A549 (cell line): ENCODE measurements at regions not wholly inside any gene's neighbourhood (a gene's known extent, or its start where the extent isn't known, plus 50 kb on each side); places are given as distances from the start of the nearest gene placed in this dataset.

Source experiments
- ATAC-seq, 2 experiments: fragments of 200-7000 bp in 1 of 2; fragments of >200 bp in 1 of 2; cut with Nextera tagmentation in 1 of 2; cut with Tn5 transposase in 1 of 2; 3 replicates each; pipeline versions ENCODE4 v1.8.0 to v1.9.1; 2018 to 2020; ENCODE audit warnings: mild to moderate bottlenecking in 1 of 2, moderate library complexity in 1 of 2
- CTCF ChIA-PET: fragments of 300-600 bp; sonication (Branson Sonifier 250); formaldehyde crosslinking; extraction: SDS; loops from one replicate; lab custom pipeline; 2021; ENCODE audit warnings: antibody characterized with exemption, inconsistent platforms; lab: Yijun Ruan, JAX
- POLR2A ChIA-PET: fragments of 350-600 bp; formaldehyde crosslinking; extraction: SDS; loops from one replicate; lab custom pipeline; 2021; ENCODE audit warnings: antibody characterized with exemption, inconsistent platforms; lab: Yijun Ruan, JAX
- DNase-seq, 2 experiments: peaks; one replicate each; pipeline versions ENCODE4 v3.0.0 to v3.0.0-alpha.2; 2011 to 2016; ENCODE audit warnings: low read depth in 1 of 2, low spot score in 1 of 2
- FAIRE-seq: peaks from 2 replicates; lab custom pipeline; 2011; peaks lifted over from hg19 to GRCh38; lab: Jason Lieb, UNC
- H3K27ac ChIP-seq, 2 experiments: fragments of >200 bp; sonication (Bioruptor Twin); formaldehyde crosslinking; 3 replicates each; pipeline ENCODE4 v1.5.1; 2016 to 2017
- H3K4me1 ChIP-seq: fragments of >200 bp; sonication (Bioruptor Twin); formaldehyde crosslinking; 3 replicates; pipeline ENCODE4 v1.6.1; 2016
- H3K4me2 ChIP-seq: fragments of >200 bp; sonication (Bioruptor Twin); formaldehyde crosslinking; 3 replicates; pipeline ENCODE4 v1.6.1; 2016
- H3K4me3 ChIP-seq: fragments of >200 bp; sonication (Bioruptor Twin); formaldehyde crosslinking; 3 replicates; pipeline ENCODE4 v1.5.1; 2016
- H3K9me3 ChIP-seq: fragments of >200 bp; sonication (Bioruptor Twin); formaldehyde crosslinking; 3 replicates; pipeline ENCODE4 v1.6.1; 2016
- CBX2 ChIP-seq: fragments of 200-600 bp; sonication (generic); IDR thresholded peaks from 2 replicates; pipeline ENCODE4 v1.6.1; 2016; ENCODE audit warnings: low read depth, mild to moderate bottlenecking, borderline replicate concordance
- EHF ChIP-seq: fragments of 250-450 bp; sonication (Bioruptor Pico); IDR thresholded peaks from 2 replicates; pipeline ENCODE4 v1.5.0; 2020; ENCODE audit warnings: mild to moderate bottlenecking
- EHMT2 ChIP-seq: fragments of 200-600 bp; sonication (generic); IDR thresholded peaks from 2 replicates; pipeline ENCODE4 v1.6.1; 2016; ENCODE audit warnings: antibody characterized with exemption, low read depth, mild to moderate bottlenecking, moderate library complexity
- FOSB ChIP-seq: fragments of 250-450 bp; sonication (Bioruptor Pico); IDR thresholded peaks from 2 replicates; pipeline ENCODE4 v1.5.0; 2020; ENCODE audit warnings: mild to moderate bottlenecking, moderate library complexity
- FOSL2 ChIP-seq, 2 experiments: fragments of 450-650 bp in 1 of 2; fragments of >200 bp in 1 of 2; sonication (Bioruptor Twin) in 1 of 2; formaldehyde crosslinking; IDR thresholded peaks; 2 replicates each; pipeline versions ENCODE4 v1.5.0 to v1.6.1; 2016 to 2020; ENCODE audit warnings: mild to moderate bottlenecking in 1 of 2, moderate library complexity in 1 of 2
- FOXS1 ChIP-seq: fragments of 250-450 bp; sonication (Bioruptor Pico); IDR thresholded peaks from 2 replicates; pipeline ENCODE4 v1.5.0; 2020; ENCODE audit warnings: mild to moderate bottlenecking, moderate library complexity
- HEYL ChIP-seq: fragments of 250-450 bp; sonication (Bioruptor Pico); IDR thresholded peaks from 2 replicates; pipeline ENCODE4 v1.8.0; 2021; ENCODE audit warnings: mild to moderate bottlenecking, moderate library complexity
- MAZ ChIP-seq: fragments of 150-350 bp; IDR thresholded peaks from 2 replicates; pipeline ENCODE4 v1.6.1; 2014; ENCODE audit warnings: antibody characterized with exemption, low read depth, low read length, borderline replicate concordance
- NR3C1 ChIP-seq: fragments of >200 bp; sonication (Bioruptor Twin); formaldehyde crosslinking; IDR thresholded peaks from 3 replicates; pipeline ENCODE4 v1.6.1; 2017
- POLR2AphosphoS2 ChIP-seq: conservative IDR thresholded peaks from 2 replicates; pipeline ENCODE4 v1.6.1; 2012; ENCODE audit warnings: low read length, improper control_type of control experiment, inconsistent platforms
- SMC3 ChIP-seq: fragments of >200 bp; sonication (Bioruptor Twin); formaldehyde crosslinking; IDR thresholded peaks from 3 replicates; pipeline ENCODE4 v1.6.1; 2018; ENCODE audit warnings: inconsistent platforms
- ZC3H11A ChIP-seq: fragments of 450-650 bp; IDR thresholded peaks from 2 replicates; pipeline ENCODE4 v1.6.1; 2014; ENCODE audit warnings: antibody characterized with exemption, mild to moderate bottlenecking
- WGBS: methylation state at CpG from one replicate; pipeline ENCODE4 v1.1.6; 2017; ENCODE audit errors: missing lambda C conversion rate; 5-methylcytosine and 5-hydroxymethylcytosine counted together
- TF ChIP-seq, protein P1 (sequence below): fragments of 250-450 bp; sonication (Bioruptor Pico); IDR thresholded peaks from 2 replicates; pipeline ENCODE4 v1.5.0; 2020; ENCODE audit warnings: low read depth, mild to moderate bottlenecking, moderate library complexity
- TF ChIP-seq, protein P2 (sequence below): fragments of 150-350 bp; IDR thresholded peaks from 2 replicates; pipeline ENCODE4 v1.6.1; 2014; ENCODE audit warnings: low read depth, mild to moderate bottlenecking, low read length
- TF ChIP-seq, protein P3 (sequence below): fragments of 200-600 bp; sonication (generic); IDR thresholded peaks from 2 replicates; pipeline ENCODE4 v1.6.1; 2016; ENCODE audit warnings: antibody characterized with exemption, mild to moderate bottlenecking, moderate library complexity
- TF ChIP-seq, protein P4 (sequence below): IDR thresholded peaks from 2 replicates; pipeline ENCODE4 v1.6.1; 2012

- ATAC-seq (no peak), FAIRE-seq (no peak), DNase-seq (no peak)
- ChIA-PET CTCF (no interaction called here), POLR2A (no interaction called here)
- no peak for TF ChIP-seq SMC3
- TF ChIP-seq FOSL2 (IDR thresholded peaks at IDR 0.05), result no peak
- no peak for TF ChIP-seq FOSL2 (CRISPR knock-in tag; IDR thresholded peaks at IDR 0.05)
- TF ChIP-seq, protein P1, sequence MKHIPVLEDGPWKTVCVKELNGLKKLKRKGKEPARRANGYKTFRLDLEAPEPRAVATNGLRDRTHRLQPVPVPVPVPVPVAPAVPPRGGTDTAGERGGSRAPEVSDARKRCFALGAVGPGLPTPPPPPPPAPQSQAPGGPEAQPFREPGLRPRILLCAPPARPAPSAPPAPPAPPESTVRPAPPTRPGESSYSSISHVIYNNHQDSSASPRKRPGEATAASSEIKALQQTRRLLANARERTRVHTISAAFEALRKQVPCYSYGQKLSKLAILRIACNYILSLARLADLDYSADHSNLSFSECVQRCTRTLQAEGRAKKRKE, result no peak
- no peak for TF ChIP-seq EHF
- no peak for TF ChIP-seq ZC3H11A
- Histone ChIP-seq H3K4me1 (no peaks in the 10 kb centered on the region), H3K9me3 (no peaks in the 10 kb centered on the region), H3K4me3 (no peak overlapping the region), H3K4me2 (no peak overlapping the region), H3K27ac (no peak overlapping the region)
- WGBS, result 28% methylated on average over 5 of the region's 5 CpGs
Observed at GRCh38 chrY:8687154-8687553, 650.1 kb upstream of the TSPY4 start.

DNA sequence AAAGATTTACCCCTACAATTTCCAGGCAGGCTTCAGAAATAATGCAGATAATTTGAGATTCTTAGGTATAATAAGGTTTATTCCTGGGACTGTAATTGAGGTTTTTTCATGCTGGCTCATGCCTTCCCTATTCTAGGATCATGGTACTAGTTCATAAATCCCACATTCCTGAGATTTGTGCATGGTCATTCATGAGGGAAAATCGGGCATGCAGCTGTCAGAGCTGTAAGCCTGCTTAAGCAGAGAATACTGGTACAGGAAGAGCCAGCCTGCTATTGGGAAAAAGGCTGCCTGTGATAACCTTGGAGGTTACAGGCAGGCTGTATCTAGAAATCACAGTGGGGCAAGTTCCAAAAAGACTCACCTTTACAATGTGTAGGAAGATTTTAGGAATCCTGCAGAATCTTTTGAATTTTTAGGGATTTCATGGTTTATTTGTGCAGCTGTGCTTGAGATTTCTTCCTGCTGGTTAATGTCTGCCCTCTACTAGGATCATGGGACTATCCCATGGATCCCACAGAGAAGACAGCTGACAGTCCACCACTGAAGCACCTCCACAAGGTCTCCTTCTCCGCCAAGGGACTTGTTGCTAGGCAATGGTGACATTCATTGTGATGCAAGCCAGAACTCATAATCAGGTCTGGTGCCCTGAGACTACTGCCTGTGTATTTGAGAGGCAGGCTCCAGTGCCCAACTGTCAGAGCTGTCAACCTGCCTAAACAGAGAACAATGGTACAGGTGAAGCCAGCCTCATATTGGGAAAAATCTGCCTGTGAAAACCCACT, 646.2 kb upstream of the TSPY4 start:
- DNase-seq, result no peak
- Histone ChIP-seq H3K4me2 (no peak overlapping the region), H3K27ac (no peak overlapping the region), H3K4me3 (no peak overlapping the region), H3K4me1 (no peaks in the 10 kb centered on the region), H3K9me3 (no peaks in the 10 kb centered on the region)
- ChIA-PET CTCF (no interaction called here), POLR2A (no interaction called here)
- ATAC-seq, result no peak
- TF ChIP-seq, protein P2, sequence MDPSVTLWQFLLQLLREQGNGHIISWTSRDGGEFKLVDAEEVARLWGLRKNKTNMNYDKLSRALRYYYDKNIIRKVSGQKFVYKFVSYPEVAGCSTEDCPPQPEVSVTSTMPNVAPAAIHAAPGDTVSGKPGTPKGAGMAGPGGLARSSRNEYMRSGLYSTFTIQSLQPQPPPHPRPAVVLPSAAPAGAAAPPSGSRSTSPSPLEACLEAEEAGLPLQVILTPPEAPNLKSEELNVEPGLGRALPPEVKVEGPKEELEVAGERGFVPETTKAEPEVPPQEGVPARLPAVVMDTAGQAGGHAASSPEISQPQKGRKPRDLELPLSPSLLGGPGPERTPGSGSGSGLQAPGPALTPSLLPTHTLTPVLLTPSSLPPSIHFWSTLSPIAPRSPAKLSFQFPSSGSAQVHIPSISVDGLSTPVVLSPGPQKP, result no peak
- TF ChIP-seq, protein P3, sequence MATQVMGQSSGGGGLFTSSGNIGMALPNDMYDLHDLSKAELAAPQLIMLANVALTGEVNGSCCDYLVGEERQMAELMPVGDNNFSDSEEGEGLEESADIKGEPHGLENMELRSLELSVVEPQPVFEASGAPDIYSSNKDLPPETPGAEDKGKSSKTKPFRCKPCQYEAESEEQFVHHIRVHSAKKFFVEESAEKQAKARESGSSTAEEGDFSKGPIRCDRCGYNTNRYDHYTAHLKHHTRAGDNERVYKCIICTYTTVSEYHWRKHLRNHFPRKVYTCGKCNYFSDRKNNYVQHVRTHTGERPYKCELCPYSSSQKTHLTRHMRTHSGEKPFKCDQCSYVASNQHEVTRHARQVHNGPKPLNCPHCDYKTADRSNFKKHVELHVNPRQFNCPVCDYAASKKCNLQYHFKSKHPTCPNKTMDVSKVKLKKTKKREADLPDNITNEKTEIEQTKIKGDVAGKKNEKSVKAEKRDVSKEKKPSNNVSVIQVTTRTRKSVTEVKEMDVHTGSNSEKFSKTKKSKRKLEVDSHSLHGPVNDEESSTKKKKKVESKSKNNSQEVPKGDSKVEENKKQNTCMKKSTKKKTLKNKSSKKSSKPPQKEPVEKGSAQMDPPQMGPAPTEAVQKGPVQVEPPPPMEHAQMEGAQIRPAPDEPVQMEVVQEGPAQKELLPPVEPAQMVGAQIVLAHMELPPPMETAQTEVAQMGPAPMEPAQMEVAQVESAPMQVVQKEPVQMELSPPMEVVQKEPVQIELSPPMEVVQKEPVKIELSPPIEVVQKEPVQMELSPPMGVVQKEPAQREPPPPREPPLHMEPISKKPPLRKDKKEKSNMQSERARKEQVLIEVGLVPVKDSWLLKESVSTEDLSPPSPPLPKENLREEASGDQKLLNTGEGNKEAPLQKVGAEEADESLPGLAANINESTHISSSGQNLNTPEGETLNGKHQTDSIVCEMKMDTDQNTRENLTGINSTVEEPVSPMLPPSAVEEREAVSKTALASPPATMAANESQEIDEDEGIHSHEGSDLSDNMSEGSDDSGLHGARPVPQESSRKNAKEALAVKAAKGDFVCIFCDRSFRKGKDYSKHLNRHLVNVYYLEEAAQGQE, result no peak
- no peak for TF ChIP-seq CBX2
- no peak for TF ChIP-seq FOSB (CRISPR knock-in tag)
- FAIRE-seq, result no peak
- WGBS, result 0% methylated on average over 1 of the region's 2 CpGs

DNA sequence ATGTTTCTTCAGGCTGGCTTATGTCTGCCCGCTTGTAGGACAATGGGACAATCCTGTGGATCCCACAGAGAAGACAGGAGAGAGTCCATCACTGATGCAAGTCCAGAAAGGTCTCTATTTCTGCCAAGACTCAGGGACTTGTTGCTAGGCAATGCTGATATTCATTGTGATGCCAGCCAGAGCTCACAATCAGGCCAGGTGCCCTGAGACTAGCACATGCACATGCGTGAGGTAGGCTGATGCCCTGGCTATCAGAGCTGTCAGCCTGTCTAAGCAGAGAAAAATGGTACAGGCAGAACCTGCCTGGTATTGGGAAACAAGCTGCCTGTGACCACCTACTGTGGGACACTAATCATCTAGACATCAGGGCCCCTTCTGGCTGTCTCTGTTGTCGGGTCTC, 638.7 kb upstream of the TSPY4 start:
- ATAC-seq, result no peak
- WGBS, result 0% methylated on average over 1 of the region's 3 CpGs
- DNase-seq, result no peak
- Histone ChIP-seq H3K9me3 (no peaks in the 10 kb centered on the region), H3K4me1 (no peaks in the 10 kb centered on the region), H3K27ac (no peak overlapping the region), H3K4me3 (no peak overlapping the region), H3K4me2 (no peak overlapping the region)
- CTCF ChIA-PET, result no interaction called here
- no peak for FAIRE-seq
- POLR2A ChIA-PET, result no interaction called here
- TF ChIP-seq EHMT2 (no peak), MAZ (no peak), POLR2AphosphoS2 (no peak), FOSB (CRISPR knock-in tag) (no peak), FOSL2 (IDR thresholded peaks at IDR 0.05) (no peak), FOSL2 (CRISPR knock-in tag; IDR thresholded peaks at IDR 0.05) (no peak), SMC3 (no peak), HEYL (CRISPR knock-in tag) (no peak), FOXS1 (no peak), NR3C1 (no peak)
- TF ChIP-seq, protein P2, result no peak
- TF ChIP-seq, protein P4, sequence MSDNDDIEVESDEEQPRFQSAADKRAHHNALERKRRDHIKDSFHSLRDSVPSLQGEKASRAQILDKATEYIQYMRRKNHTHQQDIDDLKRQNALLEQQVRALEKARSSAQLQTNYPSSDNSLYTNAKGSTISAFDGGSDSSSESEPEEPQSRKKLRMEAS, result no peak
- TF ChIP-seq, protein P1, result no peak
- TF ChIP-seq, protein P3, result no peak
